GM21360 (cell line): ENCODE measurements at regions not wholly inside any gene's neighbourhood (a gene's known extent, or its start where the extent isn't known, plus 50 kb on each side); places are given as distances from the start of the nearest gene placed in this dataset.
"Not testable (repeated sequence)": the region's sequence is repeated elsewhere in the genome, so short reads cannot be mapped to it uniquely, and the experiment has no call there.

Experiments
- ATAC-seq: cut with Tn5 transposase; IDR thresholded peaks from one replicate; pipeline ENCODE4 v1.9.1; 2021; ENCODE audit warnings: mild to moderate bottlenecking, moderate library complexity; ENCODE audit not compliant: unreplicated experiment

GRCh38 chr4:12022409-12022808 lies 593.7 kb upstream of the HS3ST1 start:
- no peak for ATAC-seq

GRCh38 chr4:12016729-12017128 lies 588.0 kb upstream of the HS3ST1 start:
- ATAC-seq = no peak

GRCh38 chr4:12005471-12005870 lies 576.8 kb upstream of the HS3ST1 start:
- ATAC-seq = no peak

GRCh38 chr4:11996581-11996980 lies 567.9 kb upstream of the HS3ST1 start:
- not testable (repeated sequence) for ATAC-seq

GRCh38 chr4:11976726-11977263 lies 548.1 kb upstream of the HS3ST1 start:
- no peak for ATAC-seq

GRCh38 chr4:11973270-11973669 lies 544.6 kb upstream of the HS3ST1 start:
- no peak for ATAC-seq

- no peak for ATAC-seq
These were observed 542.1 kb upstream of the HS3ST1 start for GRCh38 chr4:11970754-11971153.

GRCh38 chr4:11966782-11967181 lies 538.1 kb upstream of the HS3ST1 start:
- ATAC-seq = no peak

GRCh38 chr4:11954093-11954492 lies 525.4 kb upstream of the HS3ST1 start:
- ATAC-seq = no peak

GRCh38 chr4:11949355-11949754 lies 520.7 kb upstream of the HS3ST1 start:
- no peak for ATAC-seq

GRCh38 chr4:11947629-11948028 lies 518.9 kb upstream of the HS3ST1 start:
- not testable (repeated sequence) for ATAC-seq

GRCh38 chr4:11937941-11938340 lies 509.2 kb upstream of the HS3ST1 start:
- no peak for ATAC-seq

- no peak for ATAC-seq
These were observed 502.6 kb upstream of the HS3ST1 start for GRCh38 chr4:11931266-11931820.

GRCh38 chr4:11929080-11929479 lies 500.4 kb upstream of the HS3ST1 start:
- no peak for ATAC-seq

- ATAC-seq = no peak
These were observed 490.6 kb upstream of the HS3ST1 start for GRCh38 chr4:11919316-11919715.

- ATAC-seq = no peak
These were observed 485.7 kb upstream of the HS3ST1 start for GRCh38 chr4:11914406-11914805.

- ATAC-seq = no peak
These were observed 484.2 kb upstream of the HS3ST1 start for GRCh38 chr4:11912886-11913285.

- no peak for ATAC-seq
These were observed 482.1 kb upstream of the HS3ST1 start for GRCh38 chr4:11910812-11911211.

GRCh38 chr4:11908712-11909111 lies 480.0 kb upstream of the HS3ST1 start:
- ATAC-seq = no peak

GRCh38 chr4:11908205-11908604 lies 479.5 kb upstream of the HS3ST1 start:
- no peak for ATAC-seq

GRCh38 chr4:11904846-11905739 lies 476.4 kb upstream of the HS3ST1 start:
- ATAC-seq = no peak

- ATAC-seq = no peak
These were observed 475.4 kb upstream of the HS3ST1 start for GRCh38 chr4:11904117-11904535.
